Endothelial cell of umbilical vein (primary cell): ENCODE measurements at regions not wholly inside any gene's neighbourhood (a gene's known extent, or its start where the extent isn't known, plus 50 kb on each side); places are given as distances from the start of the nearest gene placed in this dataset.
A peak's percentile ranks its signal among the peaks of the same experiment; 100 is the strongest.

Source experiments
- BruUV-seq: library from RNA; stranded (reverse); fragments of 400-500 nt; replicated peaks from 2 replicates; lab custom pipeline; 2021; lab: Mats Ljungman, UMichigan
- CTCF ChIA-PET: fragments of 300-600, 350-600 bp; sonication (Branson Sonifier 250); formaldehyde crosslinking; loops from one replicate; lab custom pipeline; 2021; ENCODE audit warnings: antibody characterized with exemption, inconsistent platforms; lab: Charles Lee
- POLR2A ChIA-PET: fragments of 300-600, 350-600 bp; sonication (Branson Sonifier 250); formaldehyde crosslinking; loops from one replicate; lab custom pipeline; 2021; ENCODE audit warnings: antibody characterized with exemption, inconsistent platforms; lab: Charles Lee
- DNase-seq: peaks from one replicate; pipeline ENCODE4 v3.0.0-alpha.2; 2011; ENCODE audit warnings: low read depth, low spot score
- FAIRE-seq: peaks from 2 replicates; lab custom pipeline; 2011; peaks lifted over from hg19 to GRCh38; lab: Jason Lieb, UNC
- H2AFZ ChIP-seq: 2 replicates; pipeline ENCODE4 v1.6.0; 2012; ENCODE audit warnings: low read depth, low read length, control low read depth, inconsistent platforms
- H3K27ac ChIP-seq: 2 replicates; pipeline ENCODE4 v1.5.1; 2011; ENCODE audit warnings: low read depth, mild to moderate bottlenecking, control low read depth, low read length, moderate library complexity; ENCODE audit not compliant: insufficient read depth
- H3K27me3 ChIP-seq, 2 experiments: 2 replicates each; pipeline versions ENCODE4 v1.6.0 to v1.6.1; 2011; ENCODE audit warnings: low read length in 2 of 2, mixed read lengths in 1 of 2; ENCODE audit not compliant: control insufficient read depth in 2 of 2, insufficient read depth in 2 of 2
- H3K36me3 ChIP-seq, 2 experiments: 2 replicates in 1 of 2; 3 replicates in 1 of 2; pipeline ENCODE4 v1.5.1; 2011; ENCODE audit warnings: low read length in 2 of 2, mild to moderate bottlenecking in 1 of 2, moderate library complexity in 1 of 2; ENCODE audit not compliant: control insufficient read depth in 2 of 2, insufficient read depth in 2 of 2; ENCODE audit errors: extremely low read depth in 1 of 2
- H3K4me1 ChIP-seq: 3 replicates; pipeline ENCODE4 v1.5.1; 2011; ENCODE audit warnings: mild to moderate bottlenecking, low read length; ENCODE audit not compliant: control insufficient read depth, insufficient read depth; ENCODE audit errors: extremely low read depth
- H3K4me2 ChIP-seq: 2 replicates; pipeline ENCODE4 v1.6.1; 2011; ENCODE audit warnings: low read length, control low read depth, mixed read lengths; ENCODE audit not compliant: insufficient read depth
- H3K4me3 ChIP-seq, 3 experiments: fragments of 200-600 bp in 1 of 3; sonication (generic), shearing (Covaris generic) in 1 of 3; replicated peaks in 1 of 3; 2 replicates each; pipeline ENCODE4 v1.5.1; 2011 to 2016; ENCODE audit warnings: control low read depth in 3 of 3, low read length in 3 of 3, mild to moderate bottlenecking in 2 of 3, inconsistent platforms in 1 of 3, low read depth in 1 of 3, moderate library complexity in 1 of 3; ENCODE audit not compliant: insufficient read depth in 1 of 3
- H3K79me2 ChIP-seq: 2 replicates; pipeline ENCODE4 v1.6.0; 2012; ENCODE audit warnings: low read length, inconsistent platforms; ENCODE audit not compliant: control insufficient read depth, insufficient read depth
- H3K9ac ChIP-seq: replicated peaks from 2 replicates; pipeline ENCODE3; 2011; ENCODE audit warnings: low read length, control low read depth; ENCODE audit not compliant: insufficient read depth; ENCODE audit errors: extremely low read depth
- H3K9me1 ChIP-seq: replicated peaks from 3 replicates; pipeline ENCODE4 v1.6.0; 2011; ENCODE audit warnings: mild to moderate bottlenecking, low read length; ENCODE audit not compliant: control insufficient read depth, insufficient read depth; ENCODE audit errors: extremely low read depth
- H3K9me3 ChIP-seq: replicated peaks from 2 replicates; pipeline ENCODE4 v1.5.1; 2012; ENCODE audit warnings: low read length, inconsistent platforms; ENCODE audit not compliant: control insufficient read depth, insufficient read depth
- H4K20me1 ChIP-seq: replicated peaks from 2 replicates; pipeline ENCODE3; 2011; ENCODE audit warnings: mild to moderate bottlenecking, low read length; ENCODE audit not compliant: control insufficient read depth, insufficient read depth; ENCODE audit errors: extremely low read depth
- EZH2 ChIP-seq: IDR thresholded peaks from 2 replicates; pipeline ENCODE4 v1.6.1; 2012; ENCODE audit warnings: borderline replicate concordance, low read depth, mild to moderate bottlenecking, moderate library complexity, low read length, inconsistent platforms; ENCODE audit not compliant: severe bottlenecking
- FOS ChIP-seq: IDR thresholded peaks from 2 replicates; pipeline ENCODE4 v1.6.1; 2011; ENCODE audit warnings: mild to moderate bottlenecking, low read length, moderate library complexity, borderline replicate concordance; ENCODE audit not compliant: insufficient read depth
- GATA2 ChIP-seq: IDR thresholded peaks from 2 replicates; pipeline ENCODE4 v1.7.0; 2011; ENCODE audit warnings: low read depth, mild to moderate bottlenecking, moderate library complexity, mixed read lengths, low read length; ENCODE audit not compliant: insufficient read length, insufficient read depth
- JUN ChIP-seq: IDR thresholded peaks from 2 replicates; pipeline ENCODE4 v1.6.1; 2011; ENCODE audit warnings: borderline replicate concordance, low read depth; ENCODE audit not compliant: insufficient read length, insufficient read depth
- MYC ChIP-seq: IDR thresholded peaks from one replicate; pipeline ENCODE4 v1.6.1; 2011; ENCODE audit warnings: mild to moderate bottlenecking, low read depth, low read length
- POLR2A ChIP-seq: IDR thresholded peaks from 2 replicates; pipeline ENCODE4 v1.6.1; 2012; ENCODE audit warnings: low read depth, mild to moderate bottlenecking, control low read depth, low read length
- POLR2AphosphoS5 ChIP-seq: IDR thresholded peaks from 2 replicates; pipeline ENCODE4 v1.6.1; 2012; ENCODE audit warnings: low read depth, mild to moderate bottlenecking, control low read depth, low read length, moderate library complexity; ENCODE audit not compliant: insufficient read depth
- dilution Hi-C: fragments of 300-500 bp; cut with MboI; formaldehyde crosslinking; loops from one replicate; pipeline ENCODE4 v1.15.0; 2019; ENCODE audit warnings: low sequenced_read_pairs; ENCODE audit not compliant: extremely low pct_ligation_motif_present
- intact Hi-C: fragments of 100-400 bp; cut with micrococcal nuclease; formaldehyde crosslinking; loops from one replicate; pipeline ENCODE4 v1.10.0; 2022
- TF ChIP-seq, protein P1 (sequence below), 2 donors: IDR thresholded peaks; 1 replicate in 1 of 2; 2 replicates in 1 of 2; pipeline ENCODE4 v1.5.1; 2011; ENCODE audit warnings: low read length in 2 of 2, mild to moderate bottlenecking in 2 of 2, moderate library complexity in 2 of 2, control low read depth in 1 of 2, inconsistent platforms in 1 of 2, low read depth in 1 of 2; ENCODE audit not compliant: insufficient read depth in 1 of 2; ENCODE audit errors: extremely low read depth in 1 of 2
- TF ChIP-seq, protein P2 (sequence below): IDR thresholded peaks from 2 replicates; pipeline ENCODE4 v1.6.1; 2011; ENCODE audit not compliant: insufficient read depth, insufficient read length

DNA sequence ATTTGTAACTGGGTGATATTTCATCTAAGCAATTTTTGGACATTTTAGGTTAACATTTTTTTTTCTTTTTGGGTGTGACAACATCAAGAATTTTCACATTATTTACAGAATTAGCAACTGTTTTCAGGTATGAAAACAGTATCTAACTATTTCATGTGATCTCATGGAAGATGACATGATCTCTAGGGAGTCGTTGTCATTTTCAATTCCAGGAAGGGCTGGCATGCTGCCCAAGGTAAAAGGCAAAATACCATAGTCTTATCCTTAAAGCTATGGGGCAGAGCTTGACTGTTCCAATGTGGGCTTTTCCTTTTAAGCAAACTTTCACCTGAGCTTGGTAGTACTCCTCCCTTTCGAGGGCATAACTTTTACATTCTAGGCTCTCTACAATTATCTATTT lies 443.7 kb downstream of the DSEL start:
- ChIA-PET POLR2A (no interaction called here), CTCF (no interaction called here)
- TF ChIP-seq, protein P1, sequence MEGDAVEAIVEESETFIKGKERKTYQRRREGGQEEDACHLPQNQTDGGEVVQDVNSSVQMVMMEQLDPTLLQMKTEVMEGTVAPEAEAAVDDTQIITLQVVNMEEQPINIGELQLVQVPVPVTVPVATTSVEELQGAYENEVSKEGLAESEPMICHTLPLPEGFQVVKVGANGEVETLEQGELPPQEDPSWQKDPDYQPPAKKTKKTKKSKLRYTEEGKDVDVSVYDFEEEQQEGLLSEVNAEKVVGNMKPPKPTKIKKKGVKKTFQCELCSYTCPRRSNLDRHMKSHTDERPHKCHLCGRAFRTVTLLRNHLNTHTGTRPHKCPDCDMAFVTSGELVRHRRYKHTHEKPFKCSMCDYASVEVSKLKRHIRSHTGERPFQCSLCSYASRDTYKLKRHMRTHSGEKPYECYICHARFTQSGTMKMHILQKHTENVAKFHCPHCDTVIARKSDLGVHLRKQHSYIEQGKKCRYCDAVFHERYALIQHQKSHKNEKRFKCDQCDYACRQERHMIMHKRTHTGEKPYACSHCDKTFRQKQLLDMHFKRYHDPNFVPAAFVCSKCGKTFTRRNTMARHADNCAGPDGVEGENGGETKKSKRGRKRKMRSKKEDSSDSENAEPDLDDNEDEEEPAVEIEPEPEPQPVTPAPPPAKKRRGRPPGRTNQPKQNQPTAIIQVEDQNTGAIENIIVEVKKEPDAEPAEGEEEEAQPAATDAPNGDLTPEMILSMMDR (IDR thresholded peaks at IDR 0.05; ENCODE audit: extremely low read depth in 1 of 2, insufficient read depth in 1 of 2, low read depth in 1 of 2, low read length in 2 of 2) = no peak
- TF ChIP-seq, protein P2, sequence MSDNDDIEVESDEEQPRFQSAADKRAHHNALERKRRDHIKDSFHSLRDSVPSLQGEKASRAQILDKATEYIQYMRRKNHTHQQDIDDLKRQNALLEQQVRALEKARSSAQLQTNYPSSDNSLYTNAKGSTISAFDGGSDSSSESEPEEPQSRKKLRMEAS = no peak
- TF ChIP-seq JUN (peak; percentile 36), POLR2A (no peak)
- BruUV-seq = no TSS peak
- no peaks in the 10 kb centered on the region for H3K4me1 ChIP-seq
- H3K79me2 ChIP-seq = no peaks in the 10 kb centered on the region
- intact Hi-C loops (no loop called here), dilution Hi-C loops (no loop called here)
- H2AFZ ChIP-seq = no peak overlapping the region
- no peak for FAIRE-seq
- no peaks in the 10 kb centered on the region for H4K20me1 ChIP-seq
- H3K27me3 ChIP-seq = no peaks in the 10 kb centered on the region
- no peaks in the 10 kb centered on the region for H3K9me3 ChIP-seq
- peak; percentile 5 for DNase-seq
- no peak overlapping the region for H3K27ac ChIP-seq
- no peak overlapping the region for H3K4me3 ChIP-seq
- no peaks in the 10 kb centered on the region for H3K9me1 ChIP-seq
- no peak overlapping the region for H3K4me2 ChIP-seq
- no peak overlapping the region for H3K9ac ChIP-seq
- no peaks in the 10 kb centered on the region for H3K36me3 ChIP-seq

DNA sequence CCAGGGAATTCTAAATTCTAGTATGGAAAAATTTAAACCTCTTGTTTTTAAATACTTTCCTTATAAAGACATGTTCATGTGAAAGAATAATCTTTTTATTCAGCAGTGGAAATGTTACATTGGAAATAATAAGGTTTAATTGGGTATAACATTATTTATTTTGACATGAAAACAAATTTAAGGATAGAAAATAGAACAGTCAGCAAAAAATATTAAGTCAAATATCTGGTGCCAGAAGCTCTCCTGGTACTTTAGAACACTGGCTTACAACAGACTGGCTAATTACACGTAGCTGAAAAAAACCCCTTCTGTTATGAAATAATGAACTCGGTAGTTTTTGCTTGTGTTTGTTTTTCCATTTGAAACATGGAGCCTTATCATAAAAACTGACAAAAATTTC lies 447.9 kb downstream of the DSEL start:
- H3K9me3 ChIP-seq = no peaks in the 10 kb centered on the region
- no peaks in the 10 kb centered on the region for H3K79me2 ChIP-seq
- no peaks in the 10 kb centered on the region for H3K4me1 ChIP-seq
- ChIA-PET CTCF (no interaction called here), POLR2A (no interaction called here)
- no peak overlapping the region for H3K9ac ChIP-seq
- no peak overlapping the region for H3K4me3 ChIP-seq
- H2AFZ ChIP-seq = no peak overlapping the region
- H3K4me2 ChIP-seq = no peak overlapping the region
- BruUV-seq = no TSS peak
- no peaks in the 10 kb centered on the region for H3K27me3 ChIP-seq
- TF ChIP-seq POLR2AphosphoS5 (no peak), FOS (no peak), JUN (no peak), GATA2 (no peak), EZH2 (no peak), POLR2A (no peak), MYC (no peak)
- TF ChIP-seq, protein P1 (IDR thresholded peaks at IDR 0.05; ENCODE audit: extremely low read depth in 1 of 2, insufficient read depth in 1 of 2, low read depth in 1 of 2, low read length in 2 of 2) = no peak
- TF ChIP-seq, protein P2 = no peak
- no peaks in the 10 kb centered on the region for H4K20me1 ChIP-seq
- DNase-seq = no peak
- intact Hi-C loops = no loop called here
- H3K27ac ChIP-seq = no peak overlapping the region
- dilution Hi-C loops = no loop called here
- no peak for FAIRE-seq
- no peaks in the 10 kb centered on the region for H3K9me1 ChIP-seq
- H3K36me3 ChIP-seq = no peaks in the 10 kb centered on the region
